ENCODE measurements at regions not wholly inside any gene's neighbourhood (a gene's known extent, or its start where the extent isn't known, plus 50 kb on each side); places are given as distances from the start of the nearest gene placed in this dataset.

- no peak for DNase-seq (ENCODE audit: low read depth)
- TF ChIP-seq, protein P1, sequence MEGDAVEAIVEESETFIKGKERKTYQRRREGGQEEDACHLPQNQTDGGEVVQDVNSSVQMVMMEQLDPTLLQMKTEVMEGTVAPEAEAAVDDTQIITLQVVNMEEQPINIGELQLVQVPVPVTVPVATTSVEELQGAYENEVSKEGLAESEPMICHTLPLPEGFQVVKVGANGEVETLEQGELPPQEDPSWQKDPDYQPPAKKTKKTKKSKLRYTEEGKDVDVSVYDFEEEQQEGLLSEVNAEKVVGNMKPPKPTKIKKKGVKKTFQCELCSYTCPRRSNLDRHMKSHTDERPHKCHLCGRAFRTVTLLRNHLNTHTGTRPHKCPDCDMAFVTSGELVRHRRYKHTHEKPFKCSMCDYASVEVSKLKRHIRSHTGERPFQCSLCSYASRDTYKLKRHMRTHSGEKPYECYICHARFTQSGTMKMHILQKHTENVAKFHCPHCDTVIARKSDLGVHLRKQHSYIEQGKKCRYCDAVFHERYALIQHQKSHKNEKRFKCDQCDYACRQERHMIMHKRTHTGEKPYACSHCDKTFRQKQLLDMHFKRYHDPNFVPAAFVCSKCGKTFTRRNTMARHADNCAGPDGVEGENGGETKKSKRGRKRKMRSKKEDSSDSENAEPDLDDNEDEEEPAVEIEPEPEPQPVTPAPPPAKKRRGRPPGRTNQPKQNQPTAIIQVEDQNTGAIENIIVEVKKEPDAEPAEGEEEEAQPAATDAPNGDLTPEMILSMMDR (conservative IDR thresholded peaks at IDR 0.05; ENCODE audit: low read length) = no peak
- H3K4me3 ChIP-seq (ENCODE audit: low read length) = no peak overlapping the region
These were observed 107.4 kb upstream of the RIPOR2 start for GRCh38 chr6:25042984-25043725.

GRCh38 chr6:25043892-25044291 lies 108.1 kb upstream of the RIPOR2 start:
- TF ChIP-seq, protein P1 (conservative IDR thresholded peaks at IDR 0.05; ENCODE audit: low read length) = no peak
- no peak for DNase-seq (ENCODE audit: low read depth)
- H3K4me3 ChIP-seq (ENCODE audit: low read length) = no peak overlapping the region

DNA sequence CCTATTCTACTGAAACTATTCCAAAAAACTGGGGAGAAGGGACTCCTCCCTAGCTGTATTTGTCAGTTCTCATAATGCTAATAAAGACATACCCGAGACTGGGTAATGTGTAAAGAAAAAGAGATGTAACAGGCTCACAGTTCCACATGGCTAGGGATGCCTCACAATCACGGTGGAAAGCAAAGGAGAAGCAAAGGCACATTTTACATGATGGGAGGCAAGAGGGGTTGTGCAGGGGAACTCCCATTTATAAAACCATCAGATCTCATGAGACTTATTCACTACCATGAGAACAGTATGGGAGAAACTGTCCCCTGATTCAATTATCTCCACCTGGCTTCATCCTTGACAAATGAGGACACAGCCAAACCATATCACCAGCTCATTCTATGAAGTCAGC lies 111.2 kb upstream of the RIPOR2 start:
- TF ChIP-seq, protein P1 (conservative IDR thresholded peaks at IDR 0.05; ENCODE audit: low read length) = no peak
- H3K4me3 ChIP-seq (ENCODE audit: low read length) = no peak overlapping the region
- DNase-seq (ENCODE audit: low read depth) = no peak

- DNase-seq (ENCODE audit: low read depth) = peak; percentile 76
- H3K4me3 ChIP-seq (ENCODE audit: low read length) = no peak overlapping the region
- TF ChIP-seq, protein P1 (conservative IDR thresholded peaks at IDR 0.05; ENCODE audit: low read length) = no peak
These were observed 114.6 kb upstream of the RIPOR2 start for GRCh38 chr6:25050356-25050755.

DNA sequence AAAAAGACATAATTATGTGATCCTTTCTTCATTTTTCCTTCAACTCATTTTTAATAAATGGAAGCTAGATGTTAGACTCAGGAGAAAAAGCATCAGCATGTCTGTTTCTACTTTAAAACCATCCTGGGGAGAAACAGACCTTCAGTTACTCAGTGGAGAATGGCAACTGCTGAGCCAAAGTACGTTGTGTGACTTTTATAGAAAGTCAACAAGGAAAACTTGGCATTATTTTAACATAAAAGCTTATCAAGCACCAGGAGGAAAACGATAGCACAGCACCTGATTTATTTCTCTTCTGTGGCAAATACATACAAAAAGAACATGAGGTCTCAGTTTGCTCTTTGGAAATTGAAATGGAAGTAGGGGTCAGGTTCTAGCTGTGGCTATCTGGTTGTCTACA lies 115.3 kb upstream of the RIPOR2 start:
- DNase-seq (ENCODE audit: low read depth) = no peak
- TF ChIP-seq, protein P1 (conservative IDR thresholded peaks at IDR 0.05; ENCODE audit: low read length) = no peak

GRCh38 chr6:25052181-25052580 lies 116.4 kb upstream of the RIPOR2 start:
- TF ChIP-seq, protein P1 (conservative IDR thresholded peaks at IDR 0.05; ENCODE audit: low read length) = no peak
- H3K4me3 ChIP-seq (ENCODE audit: low read length) = no peak overlapping the region
- DNase-seq (ENCODE audit: low read depth) = no peak

More for the DNA sequence above, 115.3 kb upstream of the RIPOR2 start:
- no peak overlapping the region for H3K4me3 ChIP-seq (ENCODE audit: low read length)

GRCh38 chr6:25053875-25054371 lies 118.2 kb upstream of the RIPOR2 start:
- TF ChIP-seq, protein P1 (conservative IDR thresholded peaks at IDR 0.05; ENCODE audit: low read length) = no peak
- peak; percentile 75 for DNase-seq (ENCODE audit: low read depth)
- no peak overlapping the region for H3K4me3 ChIP-seq (ENCODE audit: low read length)

All from AG10803 (cell line).